ENCODE measurements at regions not wholly inside any gene's neighbourhood (a gene's known extent, or its start where the extent isn't known, plus 50 kb on each side); places are given as distances from the start of the nearest gene placed in this dataset.

GRCh38 chr10:57786850-57787750 is 480.6 kb downstream of the IPMK start:
- no peak for DNase-seq

- DNase-seq, result no peak
Observed at GRCh38 chr10:57786331-57786730, 481.4 kb downstream of the IPMK start.

DNA sequence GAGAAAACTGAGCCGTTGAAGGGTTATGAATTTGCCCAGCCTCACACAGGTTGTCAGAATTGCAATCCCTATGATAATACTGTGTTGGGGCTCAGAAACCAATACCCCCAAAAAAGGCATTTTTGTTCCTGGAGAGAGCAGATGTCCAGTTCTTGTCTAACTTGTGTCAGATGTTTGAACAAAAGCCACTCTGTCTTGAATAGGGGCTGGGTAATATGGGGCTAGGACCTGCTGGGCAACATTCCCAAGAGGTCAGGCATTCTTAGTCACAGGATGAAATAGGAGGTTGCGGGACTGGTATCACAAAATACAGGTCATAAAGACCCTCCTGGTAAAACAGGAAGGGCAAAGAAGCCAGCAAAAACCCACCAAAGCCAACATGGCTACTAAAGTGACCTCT is 482.1 kb downstream of the IPMK start:
- DNase-seq, result no peak

- DNase-seq, result no peak
Observed at GRCh38 chr10:57785068-57785467, 482.6 kb downstream of the IPMK start.

- DNase-seq, result no peak
Observed at GRCh38 chr10:57776688-57777432, 490.8 kb downstream of the IPMK start.

- no peak for DNase-seq
Observed at GRCh38 chr10:57775250-57775649, 492.4 kb downstream of the IPMK start.

GRCh38 chr10:57769298-57769697 is 498.4 kb downstream of the IPMK start:
- no peak for DNase-seq

- no peak for DNase-seq
Observed at GRCh38 chr10:57759777-57760176, 507.9 kb downstream of the IPMK start.

GRCh38 chr10:57754803-57755202 is 512.9 kb downstream of the IPMK start:
- DNase-seq, result no peak

- DNase-seq, result no peak
Observed at GRCh38 chr10:57743711-57744110, 524.0 kb downstream of the IPMK start.

DNA sequence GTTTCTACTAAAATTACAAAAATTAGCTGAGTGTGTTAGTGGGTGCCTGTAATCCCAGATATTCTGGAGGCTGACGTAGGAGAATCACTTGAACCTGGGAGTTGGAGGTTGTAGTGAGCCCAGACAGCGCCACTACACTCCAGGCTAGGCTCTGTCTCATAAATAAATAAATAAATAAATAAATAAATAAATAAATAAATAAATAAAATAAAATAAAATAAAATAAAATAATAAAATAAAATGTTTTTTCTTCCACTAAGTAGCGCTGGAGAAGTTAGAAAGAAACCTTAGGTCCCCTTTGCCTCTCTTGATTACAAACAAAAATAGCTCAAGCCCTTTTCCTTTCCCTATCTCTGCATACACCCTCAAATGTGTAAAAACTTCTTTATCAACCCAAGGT is 525.9 kb downstream of the IPMK start:
- no peak for DNase-seq

GRCh38 chr10:57723305-57723704 is 544.4 kb downstream of the IPMK start:
- DNase-seq, result no peak

GRCh38 chr10:57716884-57717283 is 550.8 kb downstream of the IPMK start:
- no peak for DNase-seq

- no peak for DNase-seq
Observed at GRCh38 chr10:57715233-57715632, 552.5 kb downstream of the IPMK start.

- no peak for DNase-seq
Observed at GRCh38 chr10:57707300-57707658, 560.4 kb downstream of the IPMK start.

DNA sequence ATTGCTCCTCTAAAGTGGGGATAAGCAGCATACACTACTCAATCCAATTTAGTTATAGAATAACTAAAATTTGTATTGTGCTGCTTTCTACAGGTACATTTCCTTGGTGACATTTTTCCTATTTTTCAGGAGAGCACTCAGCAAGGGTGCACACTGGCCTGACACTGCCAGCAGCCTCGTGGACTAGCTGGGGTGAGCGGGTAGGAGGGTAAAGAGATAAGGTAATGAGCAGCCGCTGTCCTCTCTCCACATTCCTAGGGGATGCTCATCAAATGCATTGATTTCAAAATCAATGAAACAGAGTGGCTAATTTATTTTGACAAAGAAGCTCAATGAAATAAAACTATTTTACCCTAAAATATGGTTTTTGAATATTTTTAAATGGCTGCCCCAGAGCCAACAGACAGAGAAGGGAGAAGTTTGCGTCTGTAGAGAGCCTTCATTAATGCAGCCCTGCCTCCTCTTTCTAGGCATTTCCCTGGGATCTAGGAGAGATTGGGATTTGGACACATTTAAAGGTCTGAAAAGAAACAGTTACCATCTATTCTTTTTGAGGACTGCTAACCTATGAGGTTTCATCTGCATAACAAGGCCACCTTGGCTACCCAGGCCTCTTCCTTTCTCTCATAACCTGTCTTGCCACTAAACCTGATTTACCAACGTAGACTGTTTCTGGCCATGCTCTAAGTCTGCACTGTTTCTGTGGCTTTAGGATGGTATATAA is 561.0 kb downstream of the IPMK start:
- DNase-seq, result no peak

GRCh38 chr10:57706016-57706415 is 561.7 kb downstream of the IPMK start:
- DNase-seq, result no peak

DNA sequence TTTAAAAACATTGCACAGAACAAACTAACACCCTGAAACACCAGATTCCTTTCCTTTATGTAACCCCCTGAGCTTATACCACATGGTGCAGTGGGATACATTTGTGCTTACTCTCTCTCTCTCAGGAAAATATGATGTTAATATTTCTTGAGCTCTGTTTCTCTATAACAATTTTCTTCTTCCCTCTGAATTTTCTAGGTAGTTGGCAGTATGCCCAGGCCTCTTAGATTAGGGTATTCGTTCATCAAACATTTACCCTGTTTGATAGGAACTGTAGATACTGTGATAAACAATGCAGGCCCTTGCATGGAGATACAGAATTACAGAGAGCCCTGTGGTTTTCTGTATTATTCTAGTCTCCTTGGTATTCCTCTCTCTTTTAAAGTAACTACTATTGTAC is 567.8 kb downstream of the IPMK start:
- no peak for DNase-seq

DNA sequence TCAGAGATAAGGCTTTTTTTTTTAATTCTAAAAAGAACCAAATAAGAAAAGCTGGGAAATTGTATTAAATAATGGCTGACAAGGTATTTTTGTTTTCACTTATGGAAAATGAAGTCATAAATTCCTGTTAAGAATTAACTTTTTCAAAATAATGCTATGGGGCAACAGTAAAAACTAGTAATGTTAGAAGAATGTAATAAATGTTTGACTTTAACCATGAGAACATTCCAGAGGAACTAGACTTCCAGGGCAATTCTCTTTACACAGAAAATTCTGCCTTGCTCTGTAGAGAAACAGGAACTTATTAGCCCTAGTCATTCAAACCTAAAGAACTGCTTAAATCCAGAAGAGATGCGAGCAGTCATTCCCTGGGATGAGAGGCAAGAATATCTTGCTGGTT is 571.1 kb downstream of the IPMK start:
- no peak for DNase-seq

GRCh38 chr10:57694956-57695608 is 572.6 kb downstream of the IPMK start:
- no peak for DNase-seq

- DNase-seq, result no peak
Observed at GRCh38 chr10:57692255-57692980, 575.3 kb downstream of the IPMK start.
